ENCODE measurements at regions not wholly inside any gene's neighbourhood (a gene's known extent, or its start where the extent isn't known, plus 50 kb on each side); places are given as distances from the start of the nearest gene placed in this dataset.

DNA sequence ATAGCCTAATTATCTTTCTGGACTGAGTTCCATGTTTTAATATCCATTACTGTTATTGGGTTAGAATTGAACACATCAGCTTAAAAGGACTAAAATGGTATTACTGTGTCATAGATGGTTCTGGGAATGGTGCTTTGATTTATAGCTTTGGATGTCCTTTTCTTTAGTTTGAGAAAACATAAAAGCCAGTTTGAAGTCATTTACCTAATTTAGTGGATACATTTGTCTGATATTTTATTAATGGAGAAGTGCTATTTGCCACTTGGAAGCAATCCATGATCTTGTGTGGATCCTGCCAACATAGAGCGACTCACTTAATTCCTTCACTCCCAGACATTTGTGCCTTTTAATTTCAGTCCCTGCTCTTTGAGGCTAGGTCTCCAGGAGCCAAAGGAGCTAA lies 212.4 kb upstream of the PACRGL start:
- TF ChIP-seq ZNF274 (IDR thresholded peaks at IDR 0.05; ENCODE audit: low read depth, low read length) (no peak), SUZ12 (IDR thresholded peaks at IDR 0.05; ENCODE audit: extremely low read depth, insufficient read depth, insufficient read length) (no peak), YY1 (IDR thresholded peaks at IDR 0.05; ENCODE audit: insufficient read depth, insufficient read length) (no peak)
